GM23338 (cell line): ENCODE measurements at regions not wholly inside any gene's neighbourhood (a gene's known extent, or its start where the extent isn't known, plus 50 kb on each side); places are given as distances from the start of the nearest gene placed in this dataset.

Experiments
- ATAC-seq: fragments of 200-7000 bp; cut with Tn5 transposase; 3 replicates; pipeline ENCODE4 v1.9.1; 2020
- DNase-seq: peaks from one replicate; pipeline ENCODE4 v3.0.0-alpha.2; 2015; ENCODE audit warnings: low spot score
- H2AFZ ChIP-seq: fragments of 200-600 bp; sonication (generic); 2 replicates; pipeline ENCODE4 v1.8.0; 2016; ENCODE audit warnings: antibody characterized with exemption, mild to moderate bottlenecking, moderate library complexity
- H3F3A ChIP-seq: fragments of 200-600 bp; sonication (generic); replicated peaks from 2 replicates; pipeline ENCODE4 v1.8.0; 2017; ENCODE audit warnings: antibody characterized with exemption, mixed run types, low read depth
- H3K27ac ChIP-seq: fragments of 200-600 bp; sonication (generic); 2 replicates; pipeline ENCODE4 v1.6.1; 2016; ENCODE audit warnings: low read depth
- H3K27me3 ChIP-seq: fragments of 200-600 bp; sonication (generic); 2 replicates; pipeline ENCODE4 v1.8.0; 2016; ENCODE audit warnings: mild to moderate bottlenecking, mixed run types, moderate library complexity; ENCODE audit not compliant: insufficient read depth
- H3K36me3 ChIP-seq: fragments of 200-600 bp; sonication (generic); 2 replicates; pipeline ENCODE4 v1.8.0; 2016; ENCODE audit warnings: mild to moderate bottlenecking; ENCODE audit not compliant: insufficient read depth
- H3K4me1 ChIP-seq: fragments of 200-600 bp; sonication (generic); 2 replicates; pipeline ENCODE4 v1.8.0; 2016; ENCODE audit warnings: mild to moderate bottlenecking, moderate library complexity; ENCODE audit not compliant: insufficient read depth
- H3K4me2 ChIP-seq: fragments of 200-600 bp; sonication (generic); 2 replicates; pipeline ENCODE4 v1.7.1; 2017; ENCODE audit warnings: mixed run types
- H3K4me3 ChIP-seq: fragments of 200-600 bp; sonication (generic); 2 replicates; pipeline ENCODE4 v1.6.1; 2016; ENCODE audit warnings: mixed run types
- H3K79me2 ChIP-seq: fragments of 200-600 bp; sonication (generic); replicated peaks from 2 replicates; pipeline ENCODE4 v1.8.0; 2017; ENCODE audit warnings: mild to moderate bottlenecking; ENCODE audit not compliant: insufficient read depth
- H3K9me2 ChIP-seq: fragments of 200-600 bp; sonication (generic); 2 replicates; pipeline ENCODE4 v1.8.0; 2017; ENCODE audit not compliant: insufficient read depth
- H4K20me1 ChIP-seq: fragments of 200-600 bp; sonication (generic); replicated peaks from 2 replicates; pipeline ENCODE4 v1.8.0; 2017; ENCODE audit warnings: mild to moderate bottlenecking; ENCODE audit not compliant: insufficient read depth
- H3K27ac Mint-ChIP-seq: 2 replicates; pipeline ENCODE4 v1.8.0; 2020; ENCODE audit warnings: inconsistent platforms, mild to moderate bottlenecking, moderate library complexity, mixed read lengths
- H3K27me3 Mint-ChIP-seq: 3 replicates; pipeline ENCODE4 v1.8.0; 2022; ENCODE audit warnings: low read depth, mild to moderate bottlenecking, moderate library complexity, mixed read lengths, inconsistent platforms; ENCODE audit not compliant: insufficient read depth, poor library complexity
- H3K36me3 Mint-ChIP-seq: 3 replicates; pipeline ENCODE4 v1.8.0; 2021; ENCODE audit warnings: low read depth, mild to moderate bottlenecking, inconsistent platforms, moderate library complexity, mixed read lengths
- H3K4me1 Mint-ChIP-seq: 3 replicates; pipeline ENCODE4 v1.8.0; 2020; ENCODE audit warnings: mild to moderate bottlenecking, inconsistent platforms, mixed read lengths
- H3K4me3 Mint-ChIP-seq: 3 replicates; pipeline ENCODE4 v1.8.0; 2021; ENCODE audit warnings: moderate library complexity, mild to moderate bottlenecking, inconsistent platforms, mixed read lengths
- H3K9me3 Mint-ChIP-seq: 3 replicates; pipeline ENCODE4 v1.8.0; 2020; ENCODE audit warnings: moderate library complexity, mild to moderate bottlenecking, inconsistent platforms, mixed read lengths
- CREB1 ChIP-seq: fragments of 250-450 bp; sonication (Bioruptor Pico); IDR thresholded peaks from 2 replicates; pipeline ENCODE4 v1.5.0; 2020; ENCODE audit warnings: low read depth, mild to moderate bottlenecking, moderate library complexity
- CTCF ChIP-seq, 2 experiments: fragments of 200-600 bp in 1 of 2; sonication (generic) in 1 of 2; conservative IDR thresholded peaks; 2 replicates each; pipeline versions ENCODE4 v1.5.1 to v1.6.1; 2016 to 2017; ENCODE audit warnings: antibody characterized with exemption in 2 of 2, low read depth in 2 of 2, mild to moderate bottlenecking in 2 of 2, moderate library complexity in 1 of 2
- ETS1 ChIP-seq: IDR thresholded peaks from 2 replicates; pipeline ENCODE4 v1.6.1; 2016; ENCODE audit warnings: antibody characterized with exemption
- EZH2phosphoT487 ChIP-seq: fragments of 200-600 bp; sonication (generic); IDR thresholded peaks from one replicate; pipeline ENCODE4 v1.8.1; 2018; ENCODE audit warnings: antibody characterized with exemption; ENCODE audit not compliant: unreplicated experiment
- NANOG ChIP-seq: IDR thresholded peaks from 2 replicates; pipeline ENCODE4 v1.6.1; 2016; ENCODE audit warnings: antibody characterized with exemption, borderline replicate concordance
- POLR2AphosphoS5 ChIP-seq: IDR thresholded peaks from 2 replicates; pipeline ENCODE4 v1.6.1; 2016; ENCODE audit warnings: antibody characterized with exemption, low read depth
- REST ChIP-seq: IDR thresholded peaks from one replicate; pipeline ENCODE4 v1.6.1; 2018; ENCODE audit warnings: antibody characterized with exemption; ENCODE audit not compliant: unreplicated experiment
- ZNF331 ChIP-seq: fragments of 250-450 bp; sonication (Bioruptor Pico); IDR thresholded peaks from 2 replicates; pipeline ENCODE4 v1.5.0; 2020; ENCODE audit warnings: low read depth, mild to moderate bottlenecking, moderate library complexity
- ZNF462 ChIP-seq: fragments of 250-450 bp; sonication (Bioruptor Pico); IDR thresholded peaks from 2 replicates; pipeline ENCODE4 v1.5.0; 2020; ENCODE audit warnings: mild to moderate bottlenecking, moderate library complexity

DNA sequence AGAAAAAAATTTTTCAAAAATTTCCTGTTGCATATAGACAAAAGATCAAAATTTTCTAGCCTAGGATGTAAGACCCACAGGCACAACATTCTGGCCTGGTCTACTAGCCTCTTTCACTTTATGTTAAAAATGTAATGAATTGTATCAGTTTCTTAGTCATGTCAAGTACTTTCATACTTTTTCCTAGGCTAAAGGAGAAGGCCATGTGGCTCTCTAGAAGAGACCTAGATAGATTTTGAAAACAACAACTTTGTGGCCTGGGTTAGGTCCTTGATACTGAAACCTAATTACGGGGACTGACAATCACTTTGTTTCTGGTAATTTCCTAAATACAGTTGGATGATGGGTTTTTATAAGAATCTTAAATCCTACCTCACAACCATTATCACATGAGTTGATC is 74.8 kb upstream of the FSIP2 start (continued):
- TF ChIP-seq REST: no peak
- no peak for TF ChIP-seq CTCF (conservative IDR thresholded peaks at IDR 0.05; ENCODE audit: low read depth in 2 of 2)
- TF ChIP-seq EZH2phosphoT487: no peak

- Histone ChIP-seq H3K36me3 (no peaks in the 10 kb centered on the region), H3K79me2 (no peaks in the 10 kb centered on the region), H3K4me2 (no peak overlapping the region), H2AFZ (no peak overlapping the region), H3K27ac (no peak overlapping the region), H3F3A (no peaks in the 10 kb centered on the region), H3K9me2 (no peaks in the 10 kb centered on the region; the same call in 1 of the 2 replicates), H3K4me1 (no peaks in the 10 kb centered on the region), H3K4me3 (no peak overlapping the region), H3K27me3 (no peaks in the 10 kb centered on the region), H4K20me1 (no peaks in the 10 kb centered on the region)
- Mint-ChIP-seq H3K9me3 (no peaks in the 10 kb centered on the region), H3K4me1 (peaks cover 4% of the 10 kb centered on the region), H3K27ac (no peak overlapping the region), H3K27me3 (peaks cover 2% of the 10 kb centered on the region), H3K36me3 (no peaks in the 10 kb centered on the region), H3K4me3 (no peak overlapping the region)
- no peak for ATAC-seq
- no peak for DNase-seq
- TF ChIP-seq ZNF462 (CRISPR knock-in tag) (no peak), EZH2phosphoT487 (no peak), ZNF331 (CRISPR knock-in tag) (no peak), CREB1 (no peak), POLR2AphosphoS5 (no peak), ETS1 (no peak), NANOG (no peak), REST (no peak)
These were observed 74.2 kb upstream of the FSIP2 start for GRCh38 chr2:185664384-185664783.
